ENCODE measurements at regions not wholly inside any gene's neighbourhood (a gene's known extent, or its start where the extent isn't known, plus 50 kb on each side); places are given as distances from the start of the nearest gene placed in this dataset.

DNA sequence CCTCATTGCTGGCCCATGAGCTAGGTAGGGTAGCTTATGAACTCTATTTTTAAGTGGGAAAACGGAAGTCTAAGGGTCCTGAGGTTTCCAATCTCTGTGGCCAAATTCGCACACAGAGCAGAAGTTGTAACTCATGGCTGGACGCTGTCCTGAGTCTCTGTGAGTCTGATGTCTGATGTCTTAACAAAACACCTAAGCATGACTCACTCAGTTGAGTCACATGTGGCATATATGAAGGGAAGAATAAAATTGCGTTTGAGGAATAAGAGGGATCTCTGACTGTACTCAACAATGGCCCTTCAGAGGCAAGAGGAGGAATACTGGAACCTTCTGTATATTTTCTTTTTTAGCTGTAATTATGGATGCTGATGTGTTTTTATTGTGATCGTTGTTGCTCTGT is 569.7 kb downstream of the RIT2 start:
- FAIRE-seq (no peak), DNase-seq (ENCODE audit: low read depth, low spot score) (no peak)
- H4K20me1 ChIP-seq (replicated peaks; ENCODE audit: control insufficient read depth, extremely low read depth, insufficient read depth, low read length), result no peaks in the 10 kb centered on the region
- no peaks in the 10 kb centered on the region for H3K9me1 ChIP-seq (replicated peaks; ENCODE audit: control insufficient read depth, extremely low read depth, insufficient read depth, low read length)
- H3K4me2 ChIP-seq (ENCODE audit: insufficient read depth, low read length), result no peak overlapping the region
- no peaks in the 10 kb centered on the region for H3K4me1 ChIP-seq (ENCODE audit: control insufficient read depth, extremely low read depth, insufficient read depth, low read length)
- intact Hi-C loops (cut with micrococcal nuclease), result no loop called here
- TF ChIP-seq FOS (IDR thresholded peaks at IDR 0.05; ENCODE audit: borderline replicate concordance, insufficient read depth, low read length) (no peak), POLR2AphosphoS5 (IDR thresholded peaks at IDR 0.05; ENCODE audit: insufficient read depth, low read depth, low read length) (no peak), JUN (IDR thresholded peaks at IDR 0.05; ENCODE audit: borderline replicate concordance, insufficient read depth, insufficient read length, low read depth) (no peak), EZH2 (IDR thresholded peaks at IDR 0.05; ENCODE audit: borderline replicate concordance, low read depth, low read length, severe bottlenecking) (no peak), POLR2A (IDR thresholded peaks at IDR 0.05; ENCODE audit: low read depth, low read length) (no peak), MYC (IDR thresholded peaks at IDR 0.05; ENCODE audit: low read depth, low read length) (no peak), GATA2 (IDR thresholded peaks at IDR 0.05; ENCODE audit: insufficient read depth, insufficient read length, low read depth, low read length) (no peak)
- TF ChIP-seq, protein P1, sequence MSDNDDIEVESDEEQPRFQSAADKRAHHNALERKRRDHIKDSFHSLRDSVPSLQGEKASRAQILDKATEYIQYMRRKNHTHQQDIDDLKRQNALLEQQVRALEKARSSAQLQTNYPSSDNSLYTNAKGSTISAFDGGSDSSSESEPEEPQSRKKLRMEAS (IDR thresholded peaks at IDR 0.05; ENCODE audit: insufficient read depth, insufficient read length), result no peak
- TF ChIP-seq, protein P2, sequence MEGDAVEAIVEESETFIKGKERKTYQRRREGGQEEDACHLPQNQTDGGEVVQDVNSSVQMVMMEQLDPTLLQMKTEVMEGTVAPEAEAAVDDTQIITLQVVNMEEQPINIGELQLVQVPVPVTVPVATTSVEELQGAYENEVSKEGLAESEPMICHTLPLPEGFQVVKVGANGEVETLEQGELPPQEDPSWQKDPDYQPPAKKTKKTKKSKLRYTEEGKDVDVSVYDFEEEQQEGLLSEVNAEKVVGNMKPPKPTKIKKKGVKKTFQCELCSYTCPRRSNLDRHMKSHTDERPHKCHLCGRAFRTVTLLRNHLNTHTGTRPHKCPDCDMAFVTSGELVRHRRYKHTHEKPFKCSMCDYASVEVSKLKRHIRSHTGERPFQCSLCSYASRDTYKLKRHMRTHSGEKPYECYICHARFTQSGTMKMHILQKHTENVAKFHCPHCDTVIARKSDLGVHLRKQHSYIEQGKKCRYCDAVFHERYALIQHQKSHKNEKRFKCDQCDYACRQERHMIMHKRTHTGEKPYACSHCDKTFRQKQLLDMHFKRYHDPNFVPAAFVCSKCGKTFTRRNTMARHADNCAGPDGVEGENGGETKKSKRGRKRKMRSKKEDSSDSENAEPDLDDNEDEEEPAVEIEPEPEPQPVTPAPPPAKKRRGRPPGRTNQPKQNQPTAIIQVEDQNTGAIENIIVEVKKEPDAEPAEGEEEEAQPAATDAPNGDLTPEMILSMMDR (IDR thresholded peaks at IDR 0.05; ENCODE audit: extremely low read depth in 1 of 2, insufficient read depth in 1 of 2, low read depth in 1 of 2, low read length in 2 of 2), result no peak
- BruUV-seq (replicated peaks), result no TSS peak
- ChIA-PET CTCF (interaction anchor here (1.4 kb wide), 1 partner anchor 24 kb away, joined by 3 read pairs; no protein-coding TSS in a partner anchor), POLR2A (no interaction called here)
- dilution Hi-C loops (cut with MboI; ENCODE audit: extremely low pct_ligation_motif_present, low sequenced_read_pairs), result no loop called here
- H2AFZ ChIP-seq (ENCODE audit: low read depth, low read length), result no peak overlapping the region
- H3K9me3 ChIP-seq (replicated peaks; ENCODE audit: control insufficient read depth, insufficient read depth, low read length), result no peaks in the 10 kb centered on the region
- no peak overlapping the region for H3K27ac ChIP-seq (ENCODE audit: insufficient read depth, low read depth, low read length)
- H3K79me2 ChIP-seq (ENCODE audit: control insufficient read depth, insufficient read depth, low read length), result no peaks in the 10 kb centered on the region
- H3K9ac ChIP-seq (replicated peaks; ENCODE audit: extremely low read depth, insufficient read depth, low read length), result no peak overlapping the region
- H3K4me3 ChIP-seq (replicated peaks in 1 of 3; ENCODE audit: insufficient read depth in 1 of 3, low read depth in 1 of 3, low read length in 3 of 3), result no peak overlapping the region
- H3K27me3 ChIP-seq (ENCODE audit: control insufficient read depth in 2 of 2, insufficient read depth in 2 of 2, low read length in 2 of 2), result no peaks in the 10 kb centered on the region
- H3K36me3 ChIP-seq (ENCODE audit: control insufficient read depth in 2 of 2, extremely low read depth in 1 of 2, insufficient read depth in 2 of 2, low read length in 2 of 2), result no peaks in the 10 kb centered on the region

Data from endothelial cell of umbilical vein (primary cell).